ENCODE measurements at regions not wholly inside any gene's neighbourhood (a gene's known extent, or its start where the extent isn't known, plus 50 kb on each side); places are given as distances from the start of the nearest gene placed in this dataset.

- no peak overlapping the region for H4K91ac ChIP-seq (ENCODE audit: insufficient read depth, low read depth, low read length)
- no peak overlapping the region for H3K27ac ChIP-seq (ENCODE audit: insufficient read depth, low read length)
- intact Hi-C loops (cut with micrococcal nuclease), result no loop called here
- in situ Hi-C loops (cut with MboI; ENCODE audit: low sequenced_read_pairs), result no loop called here
- ATAC-seq (ENCODE audit: low read depth), result no peak
- no peaks in the 10 kb centered on the region for H3K27me3 ChIP-seq (ENCODE audit: control insufficient read depth, insufficient read depth, low read length)
- no peaks in the 10 kb centered on the region for H3K36me3 ChIP-seq (ENCODE audit: control insufficient read depth, insufficient read depth, low read length)
- TF ChIP-seq BHLHE40 (IDR thresholded peaks at IDR 0.05; ENCODE audit: low read depth, low read length), result no peak
- no peak for TF ChIP-seq FOS (IDR thresholded peaks at IDR 0.05; ENCODE audit: low read depth, low read length)
- TF ChIP-seq RCOR1 (IDR thresholded peaks at IDR 0.05; ENCODE audit: insufficient replicate concordance, low read length), result no peak
- TF ChIP-seq CEBPB (IDR thresholded peaks at IDR 0.05; ENCODE audit: low read depth, low read length), result no peak
- no peak for TF ChIP-seq CHD1 (IDR thresholded peaks at IDR 0.05; ENCODE audit: low read depth, low read length)
- no peak for TF ChIP-seq SMC3 (IDR thresholded peaks at IDR 0.05; ENCODE audit: low read depth, low read length)
- TF ChIP-seq, protein P1, sequence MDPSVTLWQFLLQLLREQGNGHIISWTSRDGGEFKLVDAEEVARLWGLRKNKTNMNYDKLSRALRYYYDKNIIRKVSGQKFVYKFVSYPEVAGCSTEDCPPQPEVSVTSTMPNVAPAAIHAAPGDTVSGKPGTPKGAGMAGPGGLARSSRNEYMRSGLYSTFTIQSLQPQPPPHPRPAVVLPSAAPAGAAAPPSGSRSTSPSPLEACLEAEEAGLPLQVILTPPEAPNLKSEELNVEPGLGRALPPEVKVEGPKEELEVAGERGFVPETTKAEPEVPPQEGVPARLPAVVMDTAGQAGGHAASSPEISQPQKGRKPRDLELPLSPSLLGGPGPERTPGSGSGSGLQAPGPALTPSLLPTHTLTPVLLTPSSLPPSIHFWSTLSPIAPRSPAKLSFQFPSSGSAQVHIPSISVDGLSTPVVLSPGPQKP (IDR thresholded peaks at IDR 0.05; ENCODE audit: borderline replicate concordance, low read depth, low read length), result no peak
- no peak for TF ChIP-seq NFE2L2 (IDR thresholded peaks at IDR 0.05; ENCODE audit: low read depth, low read length)
- no peak for TF ChIP-seq MAFK (IDR thresholded peaks at IDR 0.05; ENCODE audit: low read depth, low read length)
- no peak for TF ChIP-seq RAD21 (IDR thresholded peaks at IDR 0.05; ENCODE audit: low read length)
- no peak for TF ChIP-seq RFX5 (IDR thresholded peaks at IDR 0.05; ENCODE audit: low read depth, low read length)
- TF ChIP-seq, protein P2, sequence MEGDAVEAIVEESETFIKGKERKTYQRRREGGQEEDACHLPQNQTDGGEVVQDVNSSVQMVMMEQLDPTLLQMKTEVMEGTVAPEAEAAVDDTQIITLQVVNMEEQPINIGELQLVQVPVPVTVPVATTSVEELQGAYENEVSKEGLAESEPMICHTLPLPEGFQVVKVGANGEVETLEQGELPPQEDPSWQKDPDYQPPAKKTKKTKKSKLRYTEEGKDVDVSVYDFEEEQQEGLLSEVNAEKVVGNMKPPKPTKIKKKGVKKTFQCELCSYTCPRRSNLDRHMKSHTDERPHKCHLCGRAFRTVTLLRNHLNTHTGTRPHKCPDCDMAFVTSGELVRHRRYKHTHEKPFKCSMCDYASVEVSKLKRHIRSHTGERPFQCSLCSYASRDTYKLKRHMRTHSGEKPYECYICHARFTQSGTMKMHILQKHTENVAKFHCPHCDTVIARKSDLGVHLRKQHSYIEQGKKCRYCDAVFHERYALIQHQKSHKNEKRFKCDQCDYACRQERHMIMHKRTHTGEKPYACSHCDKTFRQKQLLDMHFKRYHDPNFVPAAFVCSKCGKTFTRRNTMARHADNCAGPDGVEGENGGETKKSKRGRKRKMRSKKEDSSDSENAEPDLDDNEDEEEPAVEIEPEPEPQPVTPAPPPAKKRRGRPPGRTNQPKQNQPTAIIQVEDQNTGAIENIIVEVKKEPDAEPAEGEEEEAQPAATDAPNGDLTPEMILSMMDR (conservative IDR thresholded peaks at IDR 0.05; ENCODE audit: low read depth, low read length), result no peak
- no peak for TF ChIP-seq MAZ (IDR thresholded peaks at IDR 0.05; ENCODE audit: borderline replicate concordance, low read depth, low read length)
- TF ChIP-seq, protein P3, sequence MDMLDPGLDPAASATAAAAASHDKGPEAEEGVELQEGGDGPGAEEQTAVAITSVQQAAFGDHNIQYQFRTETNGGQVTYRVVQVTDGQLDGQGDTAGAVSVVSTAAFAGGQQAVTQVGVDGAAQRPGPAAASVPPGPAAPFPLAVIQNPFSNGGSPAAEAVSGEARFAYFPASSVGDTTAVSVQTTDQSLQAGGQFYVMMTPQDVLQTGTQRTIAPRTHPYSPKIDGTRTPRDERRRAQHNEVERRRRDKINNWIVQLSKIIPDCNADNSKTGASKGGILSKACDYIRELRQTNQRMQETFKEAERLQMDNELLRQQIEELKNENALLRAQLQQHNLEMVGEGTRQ (IDR thresholded peaks at IDR 0.05; ENCODE audit: low read depth, low read length), result no peak
- TF ChIP-seq MXI1 (IDR thresholded peaks at IDR 0.05; ENCODE audit: borderline replicate concordance, low read depth, low read length), result no peak
- TF ChIP-seq POLR2A (IDR thresholded peaks at IDR 0.05; ENCODE audit: low read depth, low read length), result no peak
- dilution Hi-C loops (cut with HindIII; ENCODE audit: low sequenced_read_pairs, unreplicated experiment), result no loop called here
- no peak overlapping the region for H4K5ac ChIP-seq (ENCODE audit: low read depth, low read length)
- no peak for DNase-seq
- no peak overlapping the region for H2BK20ac ChIP-seq (ENCODE audit: low read depth, low read length)
- no peak overlapping the region for H2BK120ac ChIP-seq (ENCODE audit: low read depth, low read length)
- no peak overlapping the region for H2AK5ac ChIP-seq (ENCODE audit: low read depth, low read length)
- no peaks in the 10 kb centered on the region for H3K79me1 ChIP-seq (ENCODE audit: low read depth in 1 of 2, low read length in 2 of 2)
- H2BK15ac ChIP-seq (ENCODE audit: low read depth, low read length), result no peak overlapping the region
- no CpG with 5 or more reads among the region's 2 CpGs for WGBS, 2 experiments (ENCODE audit: extremely low coverage in 2 of 2, insufficient read length in 1 of 2)
- H2AFZ ChIP-seq (replicated peaks; ENCODE audit: low read length, poor library complexity), result no peak overlapping the region
- no peak overlapping the region for H2AK9ac ChIP-seq (replicated peaks; ENCODE audit: low read depth, low read length, poor library complexity)
- H3K4me3 ChIP-seq (ENCODE audit: insufficient read depth, low read depth, low read length), result no peak overlapping the region
- H3K9me1 ChIP-seq (ENCODE audit: insufficient read depth, low read length), result no peaks in the 10 kb centered on the region
- no peak overlapping the region for H2BK5ac ChIP-seq (ENCODE audit: low read depth, low read length, poor library complexity, severe bottlenecking)
- H3K4ac ChIP-seq (ENCODE audit: low read depth, low read length), result no peak overlapping the region
- no peak overlapping the region for H3K23ac ChIP-seq (ENCODE audit: low read depth, low read length)
- ChIA-PET POLR2A (ENCODE audit: unreplicated experiment) (no interaction called here), CTCF (no interaction called here)
- H3K9ac ChIP-seq (ENCODE audit: low read depth, low read length), result no peak overlapping the region
- H3K9me3 ChIP-seq (ENCODE audit: control insufficient read depth, insufficient read depth, low read length), result no peaks in the 10 kb centered on the region
- H3K56ac ChIP-seq (ENCODE audit: extremely low read depth, insufficient read depth, low read length), result no peak overlapping the region
- no peaks in the 10 kb centered on the region for H4K20me1 ChIP-seq (ENCODE audit: insufficient read depth, low read length)
- H4K8ac ChIP-seq (ENCODE audit: low read depth in 2 of 2, low read length in 2 of 2), result no peak overlapping the region
- no peak overlapping the region for H3K4me2 ChIP-seq (ENCODE audit: low read depth, low read length)
- no peak overlapping the region for H3K18ac ChIP-seq (ENCODE audit: low read depth, low read length)
- H3K4me1 ChIP-seq (ENCODE audit: control insufficient read depth, insufficient read depth, low read length), result no peaks in the 10 kb centered on the region
- H3K14ac ChIP-seq (replicated peaks; ENCODE audit: low read depth, low read length), result no peak overlapping the region
- BruUV-seq (replicated peaks), result no TSS peak
These were observed 229.6 kb upstream of the AGA start for GRCh38 chr4:177671845-177672244.

Data from IMR-90 (cell line).